NCI-H460 (cell line): ENCODE measurements at regions not wholly inside any gene's neighbourhood (a gene's known extent, or its start where the extent isn't known, plus 50 kb on each side); places are given as distances from the start of the nearest gene placed in this dataset.
A peak's percentile ranks its signal among the peaks of the same experiment; 100 is the strongest.
"Not testable (repeated sequence)": the region's sequence is repeated elsewhere in the genome, so short reads cannot be mapped to it uniquely, and the experiment has no call there.

ENCODE experiments used
- DNase-seq: peaks from one replicate; pipeline ENCODE4 v3.0.0-alpha.2; 2016; ENCODE audit warnings: low read depth; ENCODE audit errors: extremely low read depth

GRCh38 chr1:163933437-163933836 is 611.7 kb downstream of the NUF2 start:
- no peak for DNase-seq

GRCh38 chr1:163935738-163936374 is 614.1 kb downstream of the NUF2 start:
- DNase-seq: no peak

- no peak for DNase-seq
These were observed 599.4 kb upstream of the PBX1 start for GRCh38 chr1:163959622-163960021.

GRCh38 chr1:163970151-163970550 is 588.8 kb upstream of the PBX1 start:
- DNase-seq: no peak

- DNase-seq: no peak
These were observed 588.3 kb upstream of the PBX1 start for GRCh38 chr1:163970699-163971098.

- no peak for DNase-seq
These were observed 585.4 kb upstream of the PBX1 start for GRCh38 chr1:163973586-163973985.

- DNase-seq: no peak
These were observed 584.9 kb upstream of the PBX1 start for GRCh38 chr1:163974120-163974519.

- DNase-seq: no peak
These were observed 578.6 kb upstream of the PBX1 start for GRCh38 chr1:163980394-163980793.

- DNase-seq: no peak
These were observed 577.4 kb upstream of the PBX1 start for GRCh38 chr1:163981500-163982030.

GRCh38 chr1:163983097-163983496 is 575.9 kb upstream of the PBX1 start:
- no peak for DNase-seq

GRCh38 chr1:163985700-163986099 is 573.3 kb upstream of the PBX1 start:
- no peak for DNase-seq

- DNase-seq: no peak
These were observed 559.9 kb upstream of the PBX1 start for GRCh38 chr1:163999131-163999530.

- DNase-seq: not testable (repeated sequence)
These were observed 552.8 kb upstream of the PBX1 start for GRCh38 chr1:164006186-164006585.

- no peak for DNase-seq
These were observed 552.4 kb upstream of the PBX1 start for GRCh38 chr1:164006621-164007020.

GRCh38 chr1:164017239-164017638 is 541.7 kb upstream of the PBX1 start:
- no peak for DNase-seq

GRCh38 chr1:164020391-164020790 is 538.6 kb upstream of the PBX1 start:
- DNase-seq: no peak

- no peak for DNase-seq
These were observed 537.2 kb upstream of the PBX1 start for GRCh38 chr1:164021813-164022212.

- no peak for DNase-seq
These were observed 525.2 kb upstream of the PBX1 start for GRCh38 chr1:164033782-164034181.

GRCh38 chr1:164040754-164041153 is 518.2 kb upstream of the PBX1 start:
- DNase-seq: no peak

GRCh38 chr1:164051782-164052181 is 507.2 kb upstream of the PBX1 start:
- DNase-seq: no peak

- DNase-seq: no peak
These were observed 504.7 kb upstream of the PBX1 start for GRCh38 chr1:164054331-164054730.

- peak; percentile 32 for DNase-seq
These were observed 500.8 kb upstream of the PBX1 start for GRCh38 chr1:164058198-164058597.

- no peak for DNase-seq
These were observed 497.5 kb upstream of the PBX1 start for GRCh38 chr1:164061528-164061927.
